K562 (cell line): ENCODE measurements at regions not wholly inside any gene's neighbourhood (a gene's known extent, or its start where the extent isn't known, plus 50 kb on each side); places are given as distances from the start of the nearest gene placed in this dataset.

Experiments used
- E2F8 ChIP-seq: fragments of 450-650 bp; IDR thresholded peaks from 2 replicates; pipeline ENCODE4 v1.7.1; 2018; ENCODE audit warnings: mild to moderate bottlenecking, low read depth; ENCODE audit not compliant: partially characterized antibody
- ESRRB ChIP-seq: fragments of 250-450 bp; sonication (Bioruptor Pico); IDR thresholded peaks from 2 replicates; pipeline ENCODE4 v1.5.0; 2020; ENCODE audit warnings: mild to moderate bottlenecking, moderate library complexity, borderline replicate concordance
- MCM3 ChIP-seq: fragments of 450-650 bp; IDR thresholded peaks from 2 replicates; pipeline ENCODE4 v1.6.1; 2016
- POLR2G ChIP-seq: fragments of 200-400 bp; formaldehyde crosslinking; IDR thresholded peaks from 2 replicates; pipeline ENCODE4 v1.6.1; 2017; ENCODE audit warnings: low read depth, mild to moderate bottlenecking, antibody characterized with exemption, low read length, moderate library complexity
- RBBP5 ChIP-seq: fragments of 200-600 bp; sonication (generic); IDR thresholded peaks from 2 replicates; pipeline ENCODE4 v1.6.1; 2012; ENCODE audit warnings: borderline replicate concordance, mild to moderate bottlenecking, low read length, control low read depth, inconsistent platforms; ENCODE audit not compliant: insufficient read depth, poor library complexity, severe bottlenecking
- RBM14 ChIP-seq: fragments of 200-400 bp; formaldehyde crosslinking; IDR thresholded peaks from 2 replicates; pipeline ENCODE4 v1.6.1; 2018; ENCODE audit warnings: low read depth, mild to moderate bottlenecking, low read length, moderate library complexity, borderline replicate concordance; ENCODE audit not compliant: insufficient read depth
- SMARCA5 ChIP-seq: fragments of 450-650 bp; IDR thresholded peaks from 2 replicates; pipeline ENCODE4 v1.6.1; 2016
- U2AF2 ChIP-seq: fragments of 200-400 bp; formaldehyde crosslinking; optimal IDR thresholded peaks from 2 replicates; pipeline ENCODE3; 2017; ENCODE audit warnings: low read depth, mild to moderate bottlenecking, low read length
- ZNF165 ChIP-seq: fragments of 250-450 bp; sonication (Bioruptor Pico); IDR thresholded peaks from 2 replicates; pipeline ENCODE4 v1.4.0; 2020; ENCODE audit warnings: borderline replicate concordance
- ZNF217 ChIP-seq: sonication (generic); formaldehyde crosslinking; IDR thresholded peaks from 2 replicates; pipeline ENCODE4 v1.8.0; 2022; ENCODE audit warnings: mild to moderate bottlenecking, missing genetic modification reagents
- TF ChIP-seq, protein P1 (sequence below): fragments of 250-450 bp; sonication (Bioruptor Pico); IDR thresholded peaks from 2 replicates; pipeline ENCODE4 v1.8.0; 2021; ENCODE audit warnings: moderate library complexity, mild to moderate bottlenecking, inconsistent platforms
- TF ChIP-seq, protein P2 (sequence below), 2 experiments: fragments of 450-650 bp in 1 of 2; sonication (generic) in 1 of 2; formaldehyde crosslinking in 1 of 2; IDR thresholded peaks; 2 replicates each; pipeline versions ENCODE4 v1.7.1 to v1.9.0; 2016 to 2022; ENCODE audit warnings: inconsistent platforms in 1 of 2, mild to moderate bottlenecking in 1 of 2, missing genetic modification reagents in 1 of 2

DNA sequence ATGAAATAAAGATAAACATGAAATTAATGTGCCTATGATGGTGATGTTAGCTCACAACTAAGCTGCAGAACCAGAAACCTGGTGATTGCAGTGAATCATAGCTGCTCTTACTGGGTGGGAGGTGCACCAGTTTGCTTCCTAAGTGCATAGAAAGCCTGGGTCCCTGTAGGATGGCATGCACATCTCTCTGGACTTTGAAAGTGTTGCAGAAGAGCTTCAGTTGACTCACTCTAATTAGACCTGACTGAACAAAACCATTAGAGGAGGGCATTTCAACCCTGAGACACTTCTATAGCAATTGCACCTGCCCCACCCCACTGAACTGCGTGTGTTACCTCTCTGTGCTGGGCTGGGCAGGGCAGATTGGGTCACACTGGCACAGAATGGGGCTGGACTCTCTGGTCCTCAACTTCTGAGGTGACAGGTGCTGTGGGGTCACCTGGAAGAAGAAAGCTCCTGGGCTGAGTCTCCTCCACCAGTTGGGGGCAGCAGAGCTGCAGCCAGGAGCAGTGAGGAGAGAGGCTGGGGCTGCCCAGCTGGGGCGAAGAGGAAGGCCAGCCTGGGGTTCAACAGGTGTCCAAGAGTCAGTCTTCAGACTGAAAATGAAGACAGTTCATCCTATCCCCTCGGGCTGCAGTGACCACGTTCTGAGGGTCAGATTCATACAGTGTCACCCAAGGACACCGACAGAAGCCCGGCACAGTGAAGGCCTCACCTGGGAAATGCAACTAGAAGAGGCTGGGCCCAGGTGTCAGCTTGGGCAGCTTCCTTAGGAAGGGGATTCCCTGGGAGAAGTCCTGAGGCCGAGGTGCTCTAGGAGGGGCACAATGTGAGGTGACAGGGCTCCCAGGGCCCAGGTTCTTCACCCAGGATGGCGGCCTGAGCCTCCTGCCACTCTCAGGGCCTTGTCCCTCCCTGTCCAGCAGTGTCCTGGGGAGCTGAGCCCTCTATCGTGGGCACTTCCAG, 58.1 kb downstream of the GGTLC2 start (continued):
- TF ChIP-seq RBBP5: no peak
- no peak for TF ChIP-seq SMARCA5
- TF ChIP-seq RBM14: no peak
- TF ChIP-seq, protein P1, sequence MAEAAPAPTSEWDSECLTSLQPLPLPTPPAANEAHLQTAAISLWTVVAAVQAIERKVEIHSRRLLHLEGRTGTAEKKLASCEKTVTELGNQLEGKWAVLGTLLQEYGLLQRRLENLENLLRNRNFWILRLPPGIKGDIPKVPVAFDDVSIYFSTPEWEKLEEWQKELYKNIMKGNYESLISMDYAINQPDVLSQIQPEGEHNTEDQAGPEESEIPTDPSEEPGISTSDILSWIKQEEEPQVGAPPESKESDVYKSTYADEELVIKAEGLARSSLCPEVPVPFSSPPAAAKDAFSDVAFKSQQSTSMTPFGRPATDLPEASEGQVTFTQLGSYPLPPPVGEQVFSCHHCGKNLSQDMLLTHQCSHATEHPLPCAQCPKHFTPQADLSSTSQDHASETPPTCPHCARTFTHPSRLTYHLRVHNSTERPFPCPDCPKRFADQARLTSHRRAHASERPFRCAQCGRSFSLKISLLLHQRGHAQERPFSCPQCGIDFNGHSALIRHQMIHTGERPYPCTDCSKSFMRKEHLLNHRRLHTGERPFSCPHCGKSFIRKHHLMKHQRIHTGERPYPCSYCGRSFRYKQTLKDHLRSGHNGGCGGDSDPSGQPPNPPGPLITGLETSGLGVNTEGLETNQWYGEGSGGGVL (CRISPR knock-in tag): no peak
- no peak for TF ChIP-seq MCM3
- TF ChIP-seq, protein P2, sequence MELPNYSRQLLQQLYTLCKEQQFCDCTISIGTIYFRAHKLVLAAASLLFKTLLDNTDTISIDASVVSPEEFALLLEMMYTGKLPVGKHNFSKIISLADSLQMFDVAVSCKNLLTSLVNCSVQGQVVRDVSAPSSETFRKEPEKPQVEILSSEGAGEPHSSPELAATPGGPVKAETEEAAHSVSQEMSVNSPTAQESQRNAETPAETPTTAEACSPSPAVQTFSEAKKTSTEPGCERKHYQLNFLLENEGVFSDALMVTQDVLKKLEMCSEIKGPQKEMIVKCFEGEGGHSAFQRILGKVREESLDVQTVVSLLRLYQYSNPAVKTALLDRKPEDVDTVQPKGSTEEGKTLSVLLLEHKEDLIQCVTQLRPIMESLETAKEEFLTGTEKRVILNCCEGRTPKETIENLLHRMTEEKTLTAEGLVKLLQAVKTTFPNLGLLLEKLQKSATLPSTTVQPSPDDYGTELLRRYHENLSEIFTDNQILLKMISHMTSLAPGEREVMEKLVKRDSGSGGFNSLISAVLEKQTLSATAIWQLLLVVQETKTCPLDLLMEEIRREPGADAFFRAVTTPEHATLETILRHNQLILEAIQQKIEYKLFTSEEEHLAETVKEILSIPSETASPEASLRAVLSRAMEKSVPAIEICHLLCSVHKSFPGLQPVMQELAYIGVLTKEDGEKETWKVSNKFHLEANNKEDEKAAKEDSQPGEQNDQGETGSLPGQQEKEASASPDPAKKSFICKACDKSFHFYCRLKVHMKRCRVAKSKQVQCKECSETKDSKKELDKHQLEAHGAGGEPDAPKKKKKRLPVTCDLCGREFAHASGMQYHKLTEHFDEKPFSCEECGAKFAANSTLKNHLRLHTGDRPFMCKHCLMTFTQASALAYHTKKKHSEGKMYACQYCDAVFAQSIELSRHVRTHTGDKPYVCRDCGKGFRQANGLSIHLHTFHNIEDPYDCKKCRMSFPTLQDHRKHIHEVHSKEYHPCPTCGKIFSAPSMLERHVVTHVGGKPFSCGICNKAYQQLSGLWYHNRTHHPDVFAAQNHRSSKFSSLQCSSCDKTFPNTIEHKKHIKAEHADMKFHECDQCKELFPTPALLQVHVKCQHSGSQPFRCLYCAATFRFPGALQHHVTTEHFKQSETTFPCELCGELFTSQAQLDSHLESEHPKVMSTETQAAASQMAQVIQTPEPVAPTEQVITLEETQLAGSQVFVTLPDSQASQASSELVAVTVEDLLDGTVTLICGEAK (IDR thresholded peaks at IDR 0.05): no peak
- TF ChIP-seq, protein P2 (CRISPR knock-in tag; IDR thresholded peaks at IDR 0.05): peak; percentile 4; the same call in 1 of the 2 replicates
- TF ChIP-seq E2F8: no peak
- TF ChIP-seq ESRRB: no peak
- no peak for TF ChIP-seq ZNF165 (CRISPR knock-in tag)
- TF ChIP-seq ZNF217: no peak
- no peak for TF ChIP-seq POLR2G
- no peak for TF ChIP-seq U2AF2
